ENCODE measurements at regions not wholly inside any gene's neighbourhood (a gene's known extent, or its start where the extent isn't known, plus 50 kb on each side); places are given as distances from the start of the nearest gene placed in this dataset.

- no TSS peak for BruUV-seq (replicated peaks)
- H3K4me2 ChIP-seq (ENCODE audit: insufficient read depth, low read length): no peak overlapping the region
- no peaks in the 10 kb centered on the region for H3K79me2 ChIP-seq (ENCODE audit: control insufficient read depth, insufficient read depth, low read length)
- no peak overlapping the region for H3K27ac ChIP-seq (ENCODE audit: insufficient read depth, low read depth, low read length)
- no peaks in the 10 kb centered on the region for H3K9me3 ChIP-seq (replicated peaks; ENCODE audit: control insufficient read depth, insufficient read depth, low read length)
- no peak for FAIRE-seq
- H2AFZ ChIP-seq (ENCODE audit: low read depth, low read length): no peak overlapping the region
- DNase-seq (ENCODE audit: low read depth, low spot score): no peak
- no peaks in the 10 kb centered on the region for H3K4me1 ChIP-seq (ENCODE audit: control insufficient read depth, extremely low read depth, insufficient read depth, low read length)
- ChIA-PET POLR2A (no interaction called here), CTCF (no interaction called here)
- H3K9me1 ChIP-seq (replicated peaks; ENCODE audit: control insufficient read depth, extremely low read depth, insufficient read depth, low read length): no peaks in the 10 kb centered on the region
- no peak overlapping the region for H3K9ac ChIP-seq (replicated peaks; ENCODE audit: extremely low read depth, insufficient read depth, low read length)
- no peaks in the 10 kb centered on the region for H3K27me3 ChIP-seq (ENCODE audit: control insufficient read depth in 2 of 2, insufficient read depth in 2 of 2, low read length in 2 of 2)
- intact Hi-C loops (cut with micrococcal nuclease) (no loop called here), dilution Hi-C loops (cut with MboI; ENCODE audit: extremely low pct_ligation_motif_present, low sequenced_read_pairs) (no loop called here)
- H3K36me3 ChIP-seq (ENCODE audit: control insufficient read depth in 2 of 2, extremely low read depth in 1 of 2, insufficient read depth in 2 of 2, low read length in 2 of 2): no peaks in the 10 kb centered on the region
- no peak for TF ChIP-seq GATA2 (IDR thresholded peaks at IDR 0.05; ENCODE audit: insufficient read depth, insufficient read length, low read depth, low read length)
- TF ChIP-seq FOS (IDR thresholded peaks at IDR 0.05; ENCODE audit: borderline replicate concordance, insufficient read depth, low read length): no peak
- TF ChIP-seq JUN (IDR thresholded peaks at IDR 0.05; ENCODE audit: borderline replicate concordance, insufficient read depth, insufficient read length, low read depth): no peak
- no peak for TF ChIP-seq MAX (IDR thresholded peaks at IDR 0.05; ENCODE audit: insufficient read depth, insufficient read length)
- TF ChIP-seq POLR2AphosphoS5 (IDR thresholded peaks at IDR 0.05; ENCODE audit: insufficient read depth, low read depth, low read length): no peak
- no peak for TF ChIP-seq CTCF (IDR thresholded peaks at IDR 0.05; ENCODE audit: extremely low read depth in 1 of 2, insufficient read depth in 1 of 2, low read depth in 1 of 2, low read length in 2 of 2)
- no peak for TF ChIP-seq EZH2 (IDR thresholded peaks at IDR 0.05; ENCODE audit: borderline replicate concordance, low read depth, low read length, severe bottlenecking)
- TF ChIP-seq MYC (IDR thresholded peaks at IDR 0.05; ENCODE audit: low read depth, low read length): no peak
- no peak for TF ChIP-seq POLR2A (IDR thresholded peaks at IDR 0.05; ENCODE audit: low read depth, low read length)
- no peaks in the 10 kb centered on the region for H4K20me1 ChIP-seq (replicated peaks; ENCODE audit: control insufficient read depth, extremely low read depth, insufficient read depth, low read length)
- H3K4me3 ChIP-seq (replicated peaks in 1 of 3; ENCODE audit: insufficient read depth in 1 of 3, low read depth in 1 of 3, low read length in 3 of 3): no peak overlapping the region
Observed at GRCh38 chr4:156571146-156571545, 400.5 kb downstream of the PDGFC start.

Measured in endothelial cell of umbilical vein (primary cell).